A549 (cell line): ENCODE measurements at regions not wholly inside any gene's neighbourhood (a gene's known extent, or its start where the extent isn't known, plus 50 kb on each side); places are given as distances from the start of the nearest gene placed in this dataset.

Source experiments
- ATAC-seq, 2 experiments: fragments of 200-7000 bp in 1 of 2; fragments of >200 bp in 1 of 2; cut with Nextera tagmentation in 1 of 2; cut with Tn5 transposase in 1 of 2; 3 replicates each; pipeline versions ENCODE4 v1.8.0 to v1.9.1; 2018 to 2020; ENCODE audit warnings: mild to moderate bottlenecking in 1 of 2, moderate library complexity in 1 of 2
- CTCF ChIA-PET: fragments of 300-600 bp; sonication (Branson Sonifier 250); formaldehyde crosslinking; extraction: SDS; loops from one replicate; lab custom pipeline; 2021; ENCODE audit warnings: antibody characterized with exemption, inconsistent platforms; lab: Yijun Ruan, JAX
- POLR2A ChIA-PET: fragments of 350-600 bp; formaldehyde crosslinking; extraction: SDS; loops from one replicate; lab custom pipeline; 2021; ENCODE audit warnings: antibody characterized with exemption, inconsistent platforms; lab: Yijun Ruan, JAX
- DNase-seq, 2 experiments: peaks; one replicate each; pipeline versions ENCODE4 v3.0.0 to v3.0.0-alpha.2; 2011 to 2016; ENCODE audit warnings: low read depth in 1 of 2, low spot score in 1 of 2
- FAIRE-seq: peaks from 2 replicates; lab custom pipeline; 2011; peaks lifted over from hg19 to GRCh38; lab: Jason Lieb, UNC
- H3K27ac ChIP-seq, 2 experiments: fragments of >200 bp; sonication (Bioruptor Twin); formaldehyde crosslinking; 3 replicates each; pipeline ENCODE4 v1.5.1; 2016 to 2017
- H3K4me1 ChIP-seq: fragments of >200 bp; sonication (Bioruptor Twin); formaldehyde crosslinking; 3 replicates; pipeline ENCODE4 v1.6.1; 2016
- H3K4me2 ChIP-seq: fragments of >200 bp; sonication (Bioruptor Twin); formaldehyde crosslinking; 3 replicates; pipeline ENCODE4 v1.6.1; 2016
- H3K4me3 ChIP-seq: fragments of >200 bp; sonication (Bioruptor Twin); formaldehyde crosslinking; 3 replicates; pipeline ENCODE4 v1.5.1; 2016
- H3K9me3 ChIP-seq: fragments of >200 bp; sonication (Bioruptor Twin); formaldehyde crosslinking; 3 replicates; pipeline ENCODE4 v1.6.1; 2016
- ATOH8 ChIP-seq: fragments of 250-450 bp; sonication (Bioruptor Pico); IDR thresholded peaks from 2 replicates; pipeline ENCODE4 v1.5.0; 2020; ENCODE audit warnings: low read depth, mild to moderate bottlenecking, moderate library complexity
- CBX8 ChIP-seq: fragments of 200-600 bp; sonication (generic); IDR thresholded peaks from 2 replicates; pipeline ENCODE4 v1.6.1; 2016
- CEBPB ChIP-seq, 2 experiments: fragments of >200 bp in 1 of 2; sonication (Bioruptor Twin) in 1 of 2; formaldehyde crosslinking in 1 of 2; IDR thresholded peaks; 2 replicates each; pipeline ENCODE4 v1.6.1; 2012 to 2016
- CHD2 ChIP-seq: fragments of 150-350 bp; IDR thresholded peaks from 2 replicates; pipeline ENCODE4 v1.6.1; 2014; ENCODE audit warnings: low read length; ENCODE audit not compliant: partially characterized antibody
- CHD4 ChIP-seq: fragments of 200-600 bp; sonication (generic); IDR thresholded peaks from 2 replicates; pipeline ENCODE4 v1.6.1; 2016; ENCODE audit warnings: antibody characterized with exemption, mild to moderate bottlenecking, borderline replicate concordance
- CTCF ChIP-seq: fragments of >200 bp; sonication (Bioruptor Twin); formaldehyde crosslinking; IDR thresholded peaks from 3 replicates; pipeline ENCODE4 v1.5.1; 2016
- E2F6 ChIP-seq: IDR thresholded peaks from 2 replicates; pipeline ENCODE4 v1.6.1; 2012; ENCODE audit warnings: low read depth, borderline replicate concordance
- EHMT2 ChIP-seq: fragments of 200-600 bp; sonication (generic); IDR thresholded peaks from 2 replicates; pipeline ENCODE4 v1.6.1; 2016; ENCODE audit warnings: antibody characterized with exemption, low read depth, mild to moderate bottlenecking, moderate library complexity
- EP300 ChIP-seq, 2 experiments: fragments of >200 bp; sonication (Bioruptor Twin); formaldehyde crosslinking; IDR thresholded peaks; 2 replicates in 1 of 2; 3 replicates in 1 of 2; pipeline ENCODE4 v1.6.1; 2016 to 2017
- FOXS1 ChIP-seq: fragments of 250-450 bp; sonication (Bioruptor Pico); IDR thresholded peaks from 2 replicates; pipeline ENCODE4 v1.5.0; 2020; ENCODE audit warnings: mild to moderate bottlenecking, moderate library complexity
- HEYL ChIP-seq: fragments of 250-450 bp; sonication (Bioruptor Pico); IDR thresholded peaks from 2 replicates; pipeline ENCODE4 v1.8.0; 2021; ENCODE audit warnings: mild to moderate bottlenecking, moderate library complexity
- HOXA7 ChIP-seq: fragments of 250-450 bp; sonication (Bioruptor Pico); IDR thresholded peaks from 2 replicates; pipeline ENCODE4 v1.5.0; 2020; ENCODE audit warnings: mild to moderate bottlenecking, moderate library complexity
- HOXB5 ChIP-seq: fragments of 250-450 bp; sonication (Bioruptor Pico); IDR thresholded peaks from 2 replicates; pipeline ENCODE4 v1.5.0; 2020; ENCODE audit warnings: mild to moderate bottlenecking, moderate library complexity
- JUN ChIP-seq, 2 experiments: fragments of >200 bp; sonication (Bioruptor Twin); formaldehyde crosslinking; IDR thresholded peaks; 2 replicates in 1 of 2; 3 replicates in 1 of 2; pipeline ENCODE4 v1.6.1; 2016 to 2017
- MAFK ChIP-seq: fragments of 450-650 bp; IDR thresholded peaks from 2 replicates; pipeline ENCODE4 v1.6.1; 2014; ENCODE audit not compliant: partially characterized antibody
- MAX ChIP-seq: IDR thresholded peaks from 2 replicates; pipeline ENCODE4 v1.6.1; 2012
- MAZ ChIP-seq: fragments of 150-350 bp; IDR thresholded peaks from 2 replicates; pipeline ENCODE4 v1.6.1; 2014; ENCODE audit warnings: antibody characterized with exemption, low read depth, low read length, borderline replicate concordance
- MYC ChIP-seq: IDR thresholded peaks from 2 replicates; pipeline ENCODE4 v1.6.1; 2012; ENCODE audit warnings: mild to moderate bottlenecking, inconsistent platforms, low read length, improper control_type of control experiment, borderline replicate concordance
- POLR2A ChIP-seq: IDR thresholded peaks from 2 replicates; pipeline ENCODE4 v1.6.1; 2012; ENCODE audit warnings: mild to moderate bottlenecking, low read length
- RFX5 ChIP-seq: fragments of 450-650 bp; IDR thresholded peaks from 2 replicates; pipeline ENCODE4 v1.7.1; 2014; ENCODE audit warnings: antibody characterized with exemption, mild to moderate bottlenecking, moderate library complexity
- SREBF2 ChIP-seq: fragments of 450-650 bp; IDR thresholded peaks from 2 replicates; pipeline ENCODE4 v1.6.1; 2014; ENCODE audit warnings: mild to moderate bottlenecking, moderate library complexity
- TP53 ChIP-seq: fragments of 250-450 bp; sonication (Bioruptor Pico); IDR thresholded peaks from 2 replicates; pipeline ENCODE4 v1.5.0; 2021; ENCODE audit warnings: mild to moderate bottlenecking, moderate library complexity
- USF2 ChIP-seq: fragments of 450-650 bp; IDR thresholded peaks from 2 replicates; pipeline ENCODE4 v1.6.1; 2014; ENCODE audit warnings: antibody characterized with exemption
- WGBS: methylation state at CpG from one replicate; pipeline ENCODE4 v1.1.6; 2017; ENCODE audit errors: missing lambda C conversion rate; 5-methylcytosine and 5-hydroxymethylcytosine counted together
- TF ChIP-seq, protein P1 (sequence below): fragments of 250-450 bp; sonication (Bioruptor Pico); IDR thresholded peaks from 2 replicates; pipeline ENCODE4 v1.5.0; 2021; ENCODE audit warnings: mild to moderate bottlenecking, moderate library complexity, borderline replicate concordance
- TF ChIP-seq, protein P2 (sequence below): fragments of >200 bp; sonication (Bioruptor Twin); formaldehyde crosslinking; IDR thresholded peaks from 2 replicates; pipeline ENCODE4 v1.6.1; 2016
- TF ChIP-seq, protein P3 (sequence below): IDR thresholded peaks from 2 replicates; pipeline ENCODE4 v1.6.1; 2012

GRCh38 chr5:124576848-124577409, 169.5 kb downstream of the ZNF608 start:
- 75% methylated on average over 4 of the region's 4 CpGs for WGBS
- no peak for DNase-seq
- POLR2A ChIA-PET: no interaction called here
- TF ChIP-seq TP53 (no peak), MAX (no peak), CHD2 (no peak)
- TF ChIP-seq, all 56 proteins: peak for 0
- H3K9me3 ChIP-seq: no peaks in the 10 kb centered on the region
- no peak overlapping the region for H3K4me3 ChIP-seq
- ATAC-seq (no peak), FAIRE-seq (no peak)
- H3K4me1 ChIP-seq: peaks cover 7% of the 10 kb centered on the region
- no peak overlapping the region for H3K27ac ChIP-seq
- H3K4me2 ChIP-seq: no peak overlapping the region
- CTCF ChIA-PET: interaction anchor here (1.5 kb wide), 1 partner anchor 906 kb away, joined by 6 read pairs; no protein-coding TSS in a partner anchor

DNA sequence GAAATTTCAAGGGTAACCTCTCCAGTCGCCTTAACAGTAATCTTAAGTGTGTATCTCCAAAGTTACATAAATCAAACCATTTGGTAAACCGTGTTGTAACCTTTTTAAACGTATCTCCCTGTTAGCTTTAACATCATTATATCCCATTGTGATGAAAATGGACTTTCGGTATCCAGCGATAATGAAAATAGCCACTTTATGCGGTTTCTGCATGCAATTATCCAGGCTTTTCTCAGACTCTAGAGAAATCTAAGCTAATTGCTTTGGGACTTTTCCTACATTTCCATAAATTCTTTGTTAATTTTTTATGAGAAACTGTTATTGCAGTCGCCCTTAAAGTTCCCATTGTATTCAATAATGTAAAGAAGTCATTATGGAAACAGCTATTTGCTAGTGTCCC, 170.7 kb downstream of the ZNF608 start:
- 73% methylated on average over 7 of the region's 7 CpGs for WGBS
- Histone ChIP-seq H3K9me3 (no peaks in the 10 kb centered on the region), H3K4me2 (no peak overlapping the region), H3K27ac (no peak overlapping the region), H3K4me1 (peaks cover under 1% of the 10 kb centered on the region; the same call in 2 of the 3 replicates), H3K4me3 (no peak overlapping the region)
- TF ChIP-seq MAFK (no peak), JUN (IDR thresholded peaks at IDR 0.05) (no peak), CBX8 (no peak), CHD4 (no peak), HOXB5 (CRISPR knock-in tag) (no peak), HOXA7 (no peak), EHMT2 (no peak), SREBF2 (no peak), CEBPB (IDR thresholded peaks at IDR 0.05) (no peak), ATOH8 (no peak), MYC (no peak)
- TF ChIP-seq, protein P1, sequence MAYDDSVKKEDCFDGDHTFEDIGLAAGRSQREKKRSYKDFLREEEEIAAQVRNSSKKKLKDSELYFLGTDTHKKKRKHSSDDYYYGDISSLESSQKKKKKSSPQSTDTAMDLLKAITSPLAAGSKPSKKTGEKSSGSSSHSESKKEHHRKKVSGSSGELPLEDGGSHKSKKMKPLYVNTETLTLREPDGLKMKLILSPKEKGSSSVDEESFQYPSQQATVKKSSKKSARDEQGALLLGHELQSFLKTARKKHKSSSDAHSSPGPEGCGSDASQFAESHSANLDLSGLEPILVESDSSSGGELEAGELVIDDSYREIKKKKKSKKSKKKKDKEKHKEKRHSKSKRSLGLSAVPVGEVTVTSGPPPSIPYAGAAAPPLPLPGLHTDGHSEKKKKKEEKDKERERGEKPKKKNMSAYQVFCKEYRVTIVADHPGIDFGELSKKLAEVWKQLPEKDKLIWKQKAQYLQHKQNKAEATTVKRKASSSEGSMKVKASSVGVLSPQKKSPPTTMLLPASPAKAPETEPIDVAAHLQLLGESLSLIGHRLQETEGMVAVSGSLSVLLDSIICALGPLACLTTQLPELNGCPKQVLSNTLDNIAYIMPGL (CRISPR knock-in tag): no peak
- TF ChIP-seq, protein P2, sequence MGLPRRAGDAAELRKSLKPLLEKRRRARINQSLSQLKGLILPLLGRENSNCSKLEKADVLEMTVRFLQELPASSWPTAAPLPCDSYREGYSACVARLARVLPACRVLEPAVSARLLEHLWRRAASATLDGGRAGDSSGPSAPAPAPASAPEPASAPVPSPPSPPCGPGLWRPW: no peak
- CTCF ChIA-PET: interaction anchor here (1.0 to 1.5 kb wide), 2 partner anchors 9 to 905 kb away, joined by 3 to 6 read pairs; no protein-coding TSS in a partner anchor
- DNase-seq: no peak
- no peak for FAIRE-seq
- POLR2A ChIA-PET: no interaction called here
- no peak for ATAC-seq

DNA sequence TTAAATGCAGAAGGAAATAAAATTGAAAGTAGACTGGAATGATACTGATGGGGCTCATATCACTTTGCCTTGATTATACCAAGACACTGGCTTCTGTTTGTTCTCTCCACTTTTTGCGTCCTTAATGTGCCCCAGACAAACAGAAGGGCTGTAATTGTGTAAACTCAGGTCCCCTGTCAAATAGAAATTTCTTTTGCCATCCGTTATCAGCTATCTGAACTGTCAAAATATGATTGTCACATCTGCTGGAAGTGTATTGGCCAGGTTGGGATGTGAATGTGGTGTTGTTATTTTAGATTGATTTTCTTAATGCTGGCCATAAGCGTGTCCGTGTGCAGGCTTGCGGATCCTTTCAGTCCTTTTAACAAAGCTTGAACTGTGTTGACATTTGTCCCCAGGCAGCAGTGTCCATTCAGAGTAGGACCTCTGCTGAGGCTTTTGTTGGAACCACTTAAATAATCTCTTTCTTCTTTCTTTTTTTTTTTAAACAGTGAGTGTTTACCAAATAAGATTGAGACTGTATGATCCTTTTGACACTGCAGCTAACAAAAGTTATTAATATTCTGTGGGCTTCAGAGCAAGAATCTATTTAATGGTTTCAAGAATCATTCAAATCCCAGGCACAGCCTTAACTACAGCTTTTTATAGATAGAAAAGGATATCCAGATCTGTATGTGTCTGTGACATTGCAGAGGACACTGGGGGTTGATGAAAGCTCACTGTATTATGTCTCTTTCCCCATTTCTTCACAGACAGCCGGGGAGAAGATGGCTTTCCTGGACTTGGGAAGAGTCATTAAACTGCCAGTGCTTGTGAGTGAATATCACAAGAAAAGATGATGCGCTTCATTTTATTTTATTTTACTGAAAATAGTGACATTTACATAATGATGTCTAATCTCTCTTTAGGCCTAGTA, 171.7 kb downstream of the ZNF608 start:
- no peak for FAIRE-seq
- no peak overlapping the region for H3K4me2 ChIP-seq
- no peak for ATAC-seq
- ChIA-PET POLR2A (no interaction called here), CTCF (interaction anchor here (0.7 to 2.0 kb wide), 2 partner anchors 10 to 965 kb away, joined by 3 to 8 read pairs; no protein-coding TSS in a partner anchor)
- no peaks in the 10 kb centered on the region for H3K4me1 ChIP-seq
- no peak for DNase-seq
- 89% methylated on average over 7 of the region's 7 CpGs for WGBS
- H3K4me3 ChIP-seq: no peak overlapping the region
- H3K9me3 ChIP-seq: no peaks in the 10 kb centered on the region
- H3K27ac ChIP-seq: no peak overlapping the region
- TF ChIP-seq USF2 (no peak), POLR2A (no peak), MAZ (no peak), EP300 (IDR thresholded peaks at IDR 0.05) (no peak), FOXS1 (no peak), RFX5 (no peak), HEYL (CRISPR knock-in tag) (no peak), CTCF (no peak), CBX8 (no peak), E2F6 (no peak)
- TF ChIP-seq, protein P3, sequence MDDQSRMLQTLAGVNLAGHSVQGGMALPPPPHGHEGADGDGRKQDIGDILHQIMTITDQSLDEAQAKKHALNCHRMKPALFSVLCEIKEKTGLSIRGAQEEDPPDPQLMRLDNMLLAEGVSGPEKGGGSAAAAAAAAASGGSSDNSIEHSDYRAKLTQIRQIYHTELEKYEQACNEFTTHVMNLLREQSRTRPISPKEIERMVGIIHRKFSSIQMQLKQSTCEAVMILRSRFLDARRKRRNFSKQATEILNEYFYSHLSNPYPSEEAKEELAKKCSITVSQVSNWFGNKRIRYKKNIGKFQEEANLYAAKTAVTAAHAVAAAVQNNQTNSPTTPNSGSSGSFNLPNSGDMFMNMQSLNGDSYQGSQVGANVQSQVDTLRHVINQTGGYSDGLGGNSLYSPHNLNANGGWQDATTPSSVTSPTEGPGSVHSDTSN: no peak
